MCF 10A (cell line): ENCODE measurements at regions not wholly inside any gene's neighbourhood (a gene's known extent, or its start where the extent isn't known, plus 50 kb on each side); places are given as distances from the start of the nearest gene placed in this dataset.

Source experiments
- BruUV-seq: library from RNA; stranded (reverse); fragments of 400-500 nt; replicated peaks from 2 replicates; lab custom pipeline; 2021; lab: Mats Ljungman, UMichigan
- CTCF ChIA-PET: fragments of 300-600 bp; sonication (Branson Sonifier 250); formaldehyde crosslinking; extraction: SDS; loops from one replicate; lab custom pipeline; 2021; ENCODE audit warnings: antibody characterized with exemption, inconsistent platforms; lab: Yijun Ruan, JAX
- POLR2A ChIA-PET: fragments of 300-600, 350-650 bp; sonication (Branson Sonifier 250); formaldehyde crosslinking; extraction: SDS; loops from one replicate; lab custom pipeline; 2020; ENCODE audit warnings: antibody characterized with exemption, inconsistent platforms; lab: Yijun Ruan, JAX
- DNase-seq: peaks from one replicate; pipeline ENCODE4 v3.0.0-alpha.2; 2018; ENCODE audit not compliant: unreplicated experiment
- H3K27ac Mint-ChIP-seq: one replicate; pipeline ENCODE4 v1.8.0; 2022; ENCODE audit warnings: mild to moderate bottlenecking, low read depth, mixed read lengths; ENCODE audit not compliant: unreplicated experiment
- H3K27me3 Mint-ChIP-seq: one replicate; pipeline ENCODE4 v1.8.0; 2022; ENCODE audit warnings: mixed read lengths; ENCODE audit not compliant: insufficient read depth, unreplicated experiment
- H3K36me3 Mint-ChIP-seq: one replicate; pipeline ENCODE4 v1.8.0; 2022; ENCODE audit warnings: mild to moderate bottlenecking, moderate library complexity, mixed read lengths; ENCODE audit not compliant: insufficient read depth, unreplicated experiment
- H3K4me1 Mint-ChIP-seq: one replicate; pipeline ENCODE4 v1.8.0; 2022; ENCODE audit warnings: mixed read lengths; ENCODE audit not compliant: insufficient read depth, unreplicated experiment
- H3K4me3 Mint-ChIP-seq: one replicate; pipeline ENCODE4 v1.8.0; 2022; ENCODE audit warnings: mild to moderate bottlenecking, moderate library complexity, mixed read lengths; ENCODE audit not compliant: unreplicated experiment
- H3K9me3 Mint-ChIP-seq: one replicate; pipeline ENCODE4 v1.8.0; 2022; ENCODE audit warnings: mixed read lengths; ENCODE audit not compliant: unreplicated experiment
- intact Hi-C: fragments of 100-400 bp; cut with micrococcal nuclease; formaldehyde crosslinking; loops from 2 replicates; pipeline ENCODE4 v1.14.1; 2022
- TF ChIP-seq, protein P1 (sequence below): fragments of 200-600 bp; IDR thresholded peaks from one replicate; pipeline ENCODE4 v1.8.0; 2022; ENCODE audit warnings: antibody characterized with exemption, mild to moderate bottlenecking; ENCODE audit not compliant: unreplicated experiment

DNA sequence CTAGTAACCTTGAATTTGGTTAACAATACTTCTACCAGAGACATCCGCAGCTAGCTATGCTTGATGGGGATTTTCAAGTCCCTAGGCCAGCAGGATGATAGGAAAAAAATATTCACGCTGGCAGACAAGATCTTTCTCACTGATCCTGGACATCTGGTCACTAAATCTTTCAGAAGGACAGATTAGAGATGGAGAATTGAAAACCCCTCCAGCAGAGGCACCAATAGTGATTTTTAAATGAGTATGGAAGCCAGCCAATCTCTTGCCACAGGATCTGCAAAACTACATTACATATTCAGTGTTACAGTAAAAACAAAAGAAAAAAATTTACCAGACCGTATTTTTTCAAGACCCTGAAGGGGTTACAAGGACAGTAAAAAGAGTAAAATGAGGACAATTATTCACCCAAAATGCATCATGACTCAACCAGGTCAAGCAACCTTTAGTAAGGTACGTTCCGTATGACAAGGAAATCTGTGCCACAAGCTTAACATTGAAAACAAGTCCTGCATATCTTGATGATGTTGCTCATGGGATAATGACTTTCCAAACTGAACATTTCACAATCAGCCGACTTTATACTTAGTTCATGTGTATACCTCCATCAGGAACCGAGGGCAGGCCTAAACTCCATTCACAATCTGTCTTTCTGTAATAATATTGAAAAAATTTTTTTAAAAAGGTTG, 239.5 kb downstream of the GXYLT1 start:
- H3K36me3 Mint-ChIP-seq: no peaks in the 10 kb centered on the region

DNA sequence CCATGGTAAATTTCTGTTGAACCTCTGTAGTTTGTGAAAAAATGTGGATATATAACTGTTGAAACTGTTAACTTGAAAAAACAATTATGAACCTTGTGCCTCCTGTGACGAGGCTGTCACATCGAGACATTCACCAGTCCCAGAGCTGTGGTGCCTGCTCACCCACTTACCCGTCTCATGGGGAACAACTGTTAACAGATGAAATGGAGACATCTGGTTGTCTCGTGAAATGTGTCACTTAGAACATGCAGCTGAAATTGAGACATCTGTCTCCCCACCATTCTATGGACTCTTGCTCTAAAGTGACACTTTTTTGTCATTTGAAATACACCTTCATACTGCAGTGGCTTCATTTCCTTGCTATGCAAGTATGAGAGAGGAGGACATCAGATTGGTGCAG, 240.6 kb downstream of the GXYLT1 start:
- H3K4me1 Mint-ChIP-seq: no peaks in the 10 kb centered on the region
- ChIA-PET POLR2A (no interaction called here), CTCF (interaction anchor here (0.5 kb wide), 1 partner anchor 364 kb away, joined by 3 read pairs; no protein-coding TSS in a partner anchor)
- intact Hi-C loops: no loop called here
- H3K4me3 Mint-ChIP-seq: no peak overlapping the region
- TF ChIP-seq, protein P1, sequence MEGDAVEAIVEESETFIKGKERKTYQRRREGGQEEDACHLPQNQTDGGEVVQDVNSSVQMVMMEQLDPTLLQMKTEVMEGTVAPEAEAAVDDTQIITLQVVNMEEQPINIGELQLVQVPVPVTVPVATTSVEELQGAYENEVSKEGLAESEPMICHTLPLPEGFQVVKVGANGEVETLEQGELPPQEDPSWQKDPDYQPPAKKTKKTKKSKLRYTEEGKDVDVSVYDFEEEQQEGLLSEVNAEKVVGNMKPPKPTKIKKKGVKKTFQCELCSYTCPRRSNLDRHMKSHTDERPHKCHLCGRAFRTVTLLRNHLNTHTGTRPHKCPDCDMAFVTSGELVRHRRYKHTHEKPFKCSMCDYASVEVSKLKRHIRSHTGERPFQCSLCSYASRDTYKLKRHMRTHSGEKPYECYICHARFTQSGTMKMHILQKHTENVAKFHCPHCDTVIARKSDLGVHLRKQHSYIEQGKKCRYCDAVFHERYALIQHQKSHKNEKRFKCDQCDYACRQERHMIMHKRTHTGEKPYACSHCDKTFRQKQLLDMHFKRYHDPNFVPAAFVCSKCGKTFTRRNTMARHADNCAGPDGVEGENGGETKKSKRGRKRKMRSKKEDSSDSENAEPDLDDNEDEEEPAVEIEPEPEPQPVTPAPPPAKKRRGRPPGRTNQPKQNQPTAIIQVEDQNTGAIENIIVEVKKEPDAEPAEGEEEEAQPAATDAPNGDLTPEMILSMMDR: no peak
- no peaks in the 10 kb centered on the region for H3K27me3 Mint-ChIP-seq
- H3K36me3 Mint-ChIP-seq: no peaks in the 10 kb centered on the region
- no peak for DNase-seq
- no peak overlapping the region for H3K27ac Mint-ChIP-seq
- BruUV-seq: no TSS peak
- no peaks in the 10 kb centered on the region for H3K9me3 Mint-ChIP-seq

More for the DNA sequence above, 239.5 kb downstream of the GXYLT1 start:
- intact Hi-C loops: no loop called here
- Mint-ChIP-seq H3K4me1 (no peaks in the 10 kb centered on the region), H3K4me3 (no peak overlapping the region), H3K27ac (no peak overlapping the region), H3K27me3 (no peaks in the 10 kb centered on the region), H3K9me3 (no peaks in the 10 kb centered on the region)
- ChIA-PET CTCF (interaction anchor here (1.2 kb wide), 1 partner anchor 120 kb away, joined by 3 read pairs; no protein-coding TSS in a partner anchor), POLR2A (no interaction called here)
- no TSS peak for BruUV-seq
- no peak for DNase-seq
- TF ChIP-seq, protein P1: no peak

DNA sequence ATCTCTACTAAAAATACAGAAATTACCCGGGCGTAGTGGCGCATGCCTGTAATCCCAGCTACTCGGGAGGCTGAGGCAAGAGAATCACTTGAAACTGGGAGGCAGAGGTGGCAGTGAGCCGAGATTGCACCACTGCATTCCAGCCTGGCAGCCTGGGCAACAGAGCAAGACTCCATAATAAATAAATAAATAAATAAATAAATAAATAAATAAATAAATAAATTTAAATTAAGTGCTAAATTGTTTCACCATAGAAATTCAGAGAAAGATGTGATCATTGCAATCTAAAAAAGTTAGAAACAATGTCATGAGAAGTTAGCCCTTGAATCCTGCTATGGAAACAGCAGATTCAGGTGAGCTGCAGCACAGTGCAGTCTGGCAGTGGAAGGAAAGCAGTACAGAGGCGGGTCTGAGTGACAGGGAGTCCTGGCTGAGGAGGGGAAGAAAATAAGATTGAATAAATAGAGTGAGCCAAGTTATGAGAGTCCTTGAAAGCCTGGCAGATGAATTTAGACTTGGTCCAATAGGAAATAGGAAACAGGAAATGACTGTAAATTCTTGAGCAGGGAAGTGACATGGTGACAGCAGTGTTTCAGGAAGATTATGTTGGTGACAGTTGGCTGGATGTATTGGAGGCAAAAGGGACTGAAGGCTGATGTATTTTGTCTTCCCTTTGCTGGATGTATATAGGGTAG, 241.5 kb downstream of the GXYLT1 start:
- intact Hi-C loops: no loop called here
- CTCF ChIA-PET: no interaction called here
- DNase-seq: no peak
- no peak overlapping the region for H3K4me3 Mint-ChIP-seq
- TF ChIP-seq, protein P1: no peak
- BruUV-seq: no TSS peak
- no peak overlapping the region for H3K27ac Mint-ChIP-seq
- H3K9me3 Mint-ChIP-seq: peaks cover 5% of the 10 kb centered on the region
- POLR2A ChIA-PET: no interaction called here
- no peaks in the 10 kb centered on the region for H3K36me3 Mint-ChIP-seq
- no peaks in the 10 kb centered on the region for H3K27me3 Mint-ChIP-seq
- no peaks in the 10 kb centered on the region for H3K4me1 Mint-ChIP-seq

- TF ChIP-seq, protein P1: no peak
- intact Hi-C loops: no loop called here
These were observed 245.1 kb downstream of the GXYLT1 start for GRCh38 chr12:41899577-41899976.

More at GRCh38 chr12:41899577-41899976, 245.1 kb downstream of the GXYLT1 start:
- ChIA-PET POLR2A (no interaction called here), CTCF (interaction anchor here (0.9 kb wide), 1 partner anchor 124 kb away, joined by 4 read pairs; no protein-coding TSS in a partner anchor)
- H3K27ac Mint-ChIP-seq: no peak overlapping the region
- BruUV-seq: no TSS peak
- H3K4me1 Mint-ChIP-seq: no peaks in the 10 kb centered on the region
- no peak for DNase-seq
- H3K9me3 Mint-ChIP-seq: peaks cover 5% of the 10 kb centered on the region
- H3K4me3 Mint-ChIP-seq: no peak overlapping the region
- H3K27me3 Mint-ChIP-seq: no peaks in the 10 kb centered on the region
- no peaks in the 10 kb centered on the region for H3K36me3 Mint-ChIP-seq
